ENCODE measurements at regions not wholly inside any gene's neighbourhood (a gene's known extent, or its start where the extent isn't known, plus 50 kb on each side); places are given as distances from the start of the nearest gene placed in this dataset.

- DNase-seq: no peak
- intact Hi-C loops (cut with micrococcal nuclease; ENCODE audit: unreplicated experiment): no loop called here
- H4K20me1 ChIP-seq (ENCODE audit: insufficient read depth): no peaks in the 10 kb centered on the region
Measured at GRCh38 chr6:40252531-40253258, 318.4 kb upstream of the MOCS1 start.

GRCh38 chr6:40251637-40252300 lies 317.5 kb upstream of the MOCS1 start:
- 0 out of 2 replicates have a peak, but pooled peaks cover 6% of the 10 kb centered on the region for H3K27me3 ChIP-seq (ENCODE audit: insufficient read depth, low read depth)
- no peaks in the 10 kb centered on the region for H3K4me1 ChIP-seq (replicated peaks; ENCODE audit: insufficient read depth)
- no TSS peak for BruUV-seq (replicated peaks)

More at GRCh38 chr6:40252531-40253258, 318.4 kb upstream of the MOCS1 start:
- CTCF ChIA-PET: no interaction called here
- Histone ChIP-seq H3K9me2 (ENCODE audit: insufficient read depth) (no peaks in the 10 kb centered on the region), H3K4me2 (no peak overlapping the region), H3K36me3 (ENCODE audit: low read depth) (no peaks in the 10 kb centered on the region), H3K27ac (no peak overlapping the region), H3F3A (ENCODE audit: insufficient read depth, low read depth) (no peaks in the 10 kb centered on the region), H3K4me1 (replicated peaks; ENCODE audit: insufficient read depth) (no peaks in the 10 kb centered on the region), H3K79me2 (ENCODE audit: low read depth) (no peaks in the 10 kb centered on the region), H3K4me3 (no peak overlapping the region), H3K27me3 (ENCODE audit: insufficient read depth, low read depth) (0 out of 2 replicates have a peak, but pooled peaks cover 6% of the 10 kb centered on the region), H2AFZ (no peak overlapping the region), H3K9me3 (ENCODE audit: insufficient read depth, low read depth) (no peaks in the 10 kb centered on the region)
- POLR2A ChIA-PET (ENCODE audit: unreplicated experiment): no interaction called here
- TF ChIP-seq CTCF (conservative IDR thresholded peaks at IDR 0.05) (no peak), EZH2 (IDR thresholded peaks at IDR 0.05; ENCODE audit: low read depth) (no peak)
- no TSS peak for BruUV-seq (replicated peaks)

GRCh38 chr6:40249935-40250334 lies 315.7 kb upstream of the MOCS1 start:
- ChIA-PET CTCF (no interaction called here), POLR2A (ENCODE audit: unreplicated experiment) (no interaction called here)
- Histone ChIP-seq H3K4me1 (replicated peaks; ENCODE audit: insufficient read depth) (no peaks in the 10 kb centered on the region), H4K20me1 (ENCODE audit: insufficient read depth) (no peaks in the 10 kb centered on the region), H3K79me2 (ENCODE audit: low read depth) (no peaks in the 10 kb centered on the region), H3K4me3 (no peak overlapping the region), H3K9me3 (ENCODE audit: insufficient read depth, low read depth) (no peaks in the 10 kb centered on the region), H3K4me2 (no peak overlapping the region), H2AFZ (no peak overlapping the region), H3K9me2 (ENCODE audit: insufficient read depth) (no peaks in the 10 kb centered on the region), H3K36me3 (ENCODE audit: low read depth) (no peaks in the 10 kb centered on the region), H3K27ac (no peak overlapping the region), H3K27me3 (ENCODE audit: insufficient read depth, low read depth) (no peaks in the 10 kb centered on the region), H3F3A (ENCODE audit: insufficient read depth, low read depth) (no peaks in the 10 kb centered on the region)
- intact Hi-C loops (cut with micrococcal nuclease; ENCODE audit: unreplicated experiment): no loop called here
- no peak for DNase-seq
- BruUV-seq (replicated peaks): no TSS peak
- no peak for TF ChIP-seq CTCF (conservative IDR thresholded peaks at IDR 0.05)
- TF ChIP-seq EZH2 (IDR thresholded peaks at IDR 0.05; ENCODE audit: low read depth): no peak

More at GRCh38 chr6:40251637-40252300, 317.5 kb upstream of the MOCS1 start:
- Histone ChIP-seq H3K9me3 (ENCODE audit: insufficient read depth, low read depth) (no peaks in the 10 kb centered on the region), H3K27ac (no peak overlapping the region), H4K20me1 (ENCODE audit: insufficient read depth) (no peaks in the 10 kb centered on the region), H3K4me2 (no peak overlapping the region), H3K9me2 (ENCODE audit: insufficient read depth) (no peaks in the 10 kb centered on the region), H3K79me2 (ENCODE audit: low read depth) (no peaks in the 10 kb centered on the region), H3K36me3 (ENCODE audit: low read depth) (no peaks in the 10 kb centered on the region), H3F3A (ENCODE audit: insufficient read depth, low read depth) (no peaks in the 10 kb centered on the region), H2AFZ (no peak overlapping the region), H3K4me3 (no peak overlapping the region)
- CTCF ChIA-PET: no interaction called here
- intact Hi-C loops (cut with micrococcal nuclease; ENCODE audit: unreplicated experiment): no loop called here
- TF ChIP-seq CTCF (conservative IDR thresholded peaks at IDR 0.05) (no peak), EZH2 (IDR thresholded peaks at IDR 0.05; ENCODE audit: low read depth) (no peak)
- POLR2A ChIA-PET (ENCODE audit: unreplicated experiment): no interaction called here
- no peak for DNase-seq
